Loucy (cell line): ENCODE measurements at regions not wholly inside any gene's neighbourhood (a gene's known extent, or its start where the extent isn't known, plus 50 kb on each side); places are given as distances from the start of the nearest gene placed in this dataset.

Source experiments
- H2AFZ ChIP-seq: fragments of 200-600 bp; sonication (generic); 2 replicates; pipeline ENCODE4 v1.6.0; 2016; ENCODE audit warnings: antibody characterized with exemption, mild to moderate bottlenecking, low read length, moderate library complexity
- H3F3A ChIP-seq: fragments of 200-600 bp; 2 replicates; pipeline ENCODE4 v1.6.0; 2016; ENCODE audit warnings: antibody characterized with exemption, low read depth, mild to moderate bottlenecking
- H3K27me3 ChIP-seq: fragments of 200-600 bp; sonication (generic); 2 replicates; pipeline ENCODE4 v1.6.1; 2014; ENCODE audit warnings: low read length, mild to moderate bottlenecking; ENCODE audit not compliant: insufficient read depth, poor library complexity, severe bottlenecking
- H3K36me3 ChIP-seq: fragments of 200-600 bp; sonication (generic); 2 replicates; pipeline ENCODE4 v1.6.1; 2016; ENCODE audit warnings: low read length; ENCODE audit not compliant: insufficient read depth
- H3K4me1 ChIP-seq: fragments of 200-600 bp; sonication (generic); 2 replicates; pipeline ENCODE4 v1.5.1; 2014; ENCODE audit warnings: low read length, mild to moderate bottlenecking; ENCODE audit not compliant: insufficient read depth, poor library complexity, severe bottlenecking
- H3K4me2 ChIP-seq: fragments of 200-600 bp; sonication (generic); 2 replicates; pipeline ENCODE4 v1.6.0; 2014; ENCODE audit warnings: antibody characterized with exemption, low read length, low read depth, mild to moderate bottlenecking; ENCODE audit not compliant: poor library complexity, severe bottlenecking
- H3K4me3 ChIP-seq: fragments of 200-600 bp; sonication (generic); 2 replicates; pipeline ENCODE4 v1.5.1; 2014; ENCODE audit warnings: low read length, mild to moderate bottlenecking, mixed read lengths; ENCODE audit not compliant: poor library complexity, severe bottlenecking
- H3K79me2 ChIP-seq: fragments of 200-600 bp; sonication (generic); 2 replicates; pipeline ENCODE4 v1.6.1; 2014; ENCODE audit warnings: low read length; ENCODE audit not compliant: insufficient read depth
- H3K9ac ChIP-seq: fragments of 200-600 bp; sonication (generic); 2 replicates; pipeline ENCODE4 v1.6.0; 2014; ENCODE audit warnings: mild to moderate bottlenecking, low read depth, low read length, moderate library complexity; ENCODE audit not compliant: poor library complexity, severe bottlenecking
- H3K9me2 ChIP-seq: fragments of 200-600 bp; sonication (generic); replicated peaks from 2 replicates; pipeline ENCODE4 v1.6.1; 2016; ENCODE audit warnings: low read depth, low read length, mixed read lengths
- H3K9me3 ChIP-seq: fragments of 200-600 bp; sonication (generic); 2 replicates; pipeline ENCODE4 v1.6.1; 2014; ENCODE audit warnings: mild to moderate bottlenecking, antibody characterized with exemption, low read length, low read depth; ENCODE audit not compliant: insufficient read depth
- H4K20me1 ChIP-seq: fragments of 200-600 bp; sonication (generic); 2 replicates; pipeline ENCODE4 v1.6.0; 2014; ENCODE audit warnings: antibody characterized with exemption, low read length, mild to moderate bottlenecking; ENCODE audit not compliant: insufficient read depth, poor library complexity, severe bottlenecking
- EZH2phosphoT487 ChIP-seq: fragments of 200-600 bp; IDR thresholded peaks from 2 replicates; pipeline ENCODE4 v1.6.1; 2018; ENCODE audit warnings: antibody characterized with exemption, mild to moderate bottlenecking, moderate library complexity, borderline replicate concordance
- TF ChIP-seq, protein P1 (sequence below): fragments of 200-600 bp; sonication (generic); conservative IDR thresholded peaks from 2 replicates; pipeline ENCODE4 v1.5.1; 2014; ENCODE audit warnings: mild to moderate bottlenecking, antibody characterized with exemption, low read length

DNA sequence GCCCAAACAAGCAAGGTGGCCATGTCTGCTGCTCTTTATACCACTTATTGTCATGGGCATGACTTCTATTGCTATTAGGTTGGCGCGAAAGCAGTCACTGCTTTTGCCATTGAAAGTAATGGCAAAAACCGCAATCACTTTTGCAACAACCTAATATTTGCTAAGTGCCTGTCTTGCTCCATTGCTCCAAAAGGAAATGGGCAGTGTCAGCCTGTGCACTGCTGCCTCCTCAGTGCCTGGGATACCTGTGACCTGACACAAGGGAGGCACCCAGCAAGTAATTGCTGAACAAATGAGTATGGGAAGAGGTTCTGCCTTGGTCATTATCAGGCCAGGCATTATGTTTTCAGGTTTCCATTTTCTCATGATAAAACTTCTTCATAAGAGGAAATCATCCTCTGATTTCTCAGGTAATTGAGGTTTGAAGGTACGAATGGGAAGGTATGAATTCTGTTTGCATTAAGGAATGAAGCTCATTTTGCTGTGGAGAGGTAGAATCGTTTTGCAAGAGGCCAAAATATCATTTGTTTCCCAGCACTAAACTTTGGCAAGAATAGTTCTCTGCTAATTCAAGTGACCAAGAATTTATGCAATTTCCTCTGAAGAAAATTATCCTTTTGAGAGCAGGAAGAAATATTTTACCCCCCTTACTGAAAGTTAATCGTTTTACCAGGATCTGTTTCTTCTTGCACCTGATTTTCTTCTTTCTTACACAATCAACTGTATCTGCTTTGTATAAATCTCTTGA lies 128.4 kb upstream of the SPRY2 start:
- Histone ChIP-seq H3K9ac (no peak overlapping the region), H3K79me2 (no peaks in the 10 kb centered on the region), H3K4me2 (no peak overlapping the region), H4K20me1 (no peaks in the 10 kb centered on the region), H3K9me3 (no peaks in the 10 kb centered on the region), H3K4me1 (peaks cover 4% of the 10 kb centered on the region), H2AFZ (no peak overlapping the region), H3K4me3 (no peak overlapping the region), H3F3A (no peaks in the 10 kb centered on the region), H3K9me2 (no peaks in the 10 kb centered on the region), H3K36me3 (no peaks in the 10 kb centered on the region), H3K27me3 (no peaks in the 10 kb centered on the region)
- TF ChIP-seq EZH2phosphoT487: no peak
- TF ChIP-seq, protein P1, sequence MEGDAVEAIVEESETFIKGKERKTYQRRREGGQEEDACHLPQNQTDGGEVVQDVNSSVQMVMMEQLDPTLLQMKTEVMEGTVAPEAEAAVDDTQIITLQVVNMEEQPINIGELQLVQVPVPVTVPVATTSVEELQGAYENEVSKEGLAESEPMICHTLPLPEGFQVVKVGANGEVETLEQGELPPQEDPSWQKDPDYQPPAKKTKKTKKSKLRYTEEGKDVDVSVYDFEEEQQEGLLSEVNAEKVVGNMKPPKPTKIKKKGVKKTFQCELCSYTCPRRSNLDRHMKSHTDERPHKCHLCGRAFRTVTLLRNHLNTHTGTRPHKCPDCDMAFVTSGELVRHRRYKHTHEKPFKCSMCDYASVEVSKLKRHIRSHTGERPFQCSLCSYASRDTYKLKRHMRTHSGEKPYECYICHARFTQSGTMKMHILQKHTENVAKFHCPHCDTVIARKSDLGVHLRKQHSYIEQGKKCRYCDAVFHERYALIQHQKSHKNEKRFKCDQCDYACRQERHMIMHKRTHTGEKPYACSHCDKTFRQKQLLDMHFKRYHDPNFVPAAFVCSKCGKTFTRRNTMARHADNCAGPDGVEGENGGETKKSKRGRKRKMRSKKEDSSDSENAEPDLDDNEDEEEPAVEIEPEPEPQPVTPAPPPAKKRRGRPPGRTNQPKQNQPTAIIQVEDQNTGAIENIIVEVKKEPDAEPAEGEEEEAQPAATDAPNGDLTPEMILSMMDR: no peak

DNA sequence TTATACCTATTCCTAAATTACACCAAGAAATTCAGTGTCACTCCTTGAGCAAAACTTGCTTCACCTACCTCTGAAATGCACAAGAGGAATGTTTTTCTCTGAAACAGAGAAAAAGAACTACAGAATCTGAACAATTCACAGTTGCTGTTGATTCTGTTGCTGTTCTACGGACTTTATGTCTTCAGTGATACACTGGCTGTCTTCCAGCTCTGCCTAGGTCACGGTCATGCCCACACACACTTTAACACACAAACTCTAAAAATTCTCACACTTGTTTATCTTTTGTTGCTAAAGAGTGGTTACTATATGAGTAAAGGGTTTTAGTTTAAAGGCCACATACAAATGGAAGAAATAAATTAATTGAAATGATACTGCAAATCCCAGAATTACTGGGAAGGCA lies 124.4 kb upstream of the SPRY2 start:
- no peak overlapping the region for H2AFZ ChIP-seq
- no peaks in the 10 kb centered on the region for H4K20me1 ChIP-seq
- peaks cover 21% of the 10 kb centered on the region for H3K4me1 ChIP-seq
- H3K9me3 ChIP-seq: no peaks in the 10 kb centered on the region
- H3K9ac ChIP-seq: no peak overlapping the region
- H3F3A ChIP-seq: no peaks in the 10 kb centered on the region
- TF ChIP-seq, protein P1: no peak
- no peak for TF ChIP-seq EZH2phosphoT487
- H3K9me2 ChIP-seq: no peaks in the 10 kb centered on the region
- H3K79me2 ChIP-seq: no peaks in the 10 kb centered on the region
- no peaks in the 10 kb centered on the region for H3K27me3 ChIP-seq
- H3K4me3 ChIP-seq: no peak overlapping the region
- H3K4me2 ChIP-seq: no peak overlapping the region
- H3K36me3 ChIP-seq: no peaks in the 10 kb centered on the region

DNA sequence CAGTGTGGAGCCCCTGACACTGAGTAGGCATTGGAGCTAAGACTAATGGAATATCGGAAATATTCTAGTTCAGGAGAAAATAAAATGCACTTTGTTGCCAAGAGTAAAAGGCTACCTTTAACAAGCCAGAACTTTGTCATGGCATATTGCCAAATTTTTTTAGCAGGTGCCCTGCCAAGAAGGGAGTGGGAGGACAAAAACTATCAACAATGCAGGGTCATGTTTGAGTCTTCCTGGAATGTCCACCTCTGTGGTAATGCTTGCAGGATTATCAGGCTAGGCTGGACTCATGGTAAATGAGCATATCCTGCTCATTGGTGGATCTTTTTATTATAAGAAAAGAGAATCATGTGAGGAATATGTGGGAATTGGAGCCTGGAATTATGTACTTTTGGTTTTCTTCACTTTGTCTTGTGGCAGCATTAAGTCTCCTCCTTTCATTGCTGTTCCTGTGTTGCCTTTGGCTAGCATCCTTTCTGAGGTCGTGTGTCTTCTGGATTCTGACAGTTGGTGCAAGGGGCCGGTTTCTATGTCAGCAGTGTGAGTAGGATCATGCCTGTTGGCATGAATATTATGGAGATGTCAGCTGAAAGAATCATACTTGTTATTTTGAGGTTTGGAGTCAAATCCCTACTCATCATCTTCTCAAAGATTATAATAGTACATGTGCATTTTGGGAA lies 122.9 kb upstream of the SPRY2 start:
- no peak for TF ChIP-seq EZH2phosphoT487
- TF ChIP-seq, protein P1: no peak
- H3K9me2 ChIP-seq: no peaks in the 10 kb centered on the region
- H4K20me1 ChIP-seq: no peaks in the 10 kb centered on the region
- H3K4me3 ChIP-seq: no peak overlapping the region
- no peaks in the 10 kb centered on the region for H3K79me2 ChIP-seq
- peaks cover 20% of the 10 kb centered on the region for H3K4me1 ChIP-seq
- no peaks in the 10 kb centered on the region for H3K27me3 ChIP-seq
- no peak overlapping the region for H3K4me2 ChIP-seq
- no peak overlapping the region for H3K9ac ChIP-seq
- H3K9me3 ChIP-seq: no peaks in the 10 kb centered on the region
- no peaks in the 10 kb centered on the region for H3F3A ChIP-seq
- no peaks in the 10 kb centered on the region for H3K36me3 ChIP-seq
- no peak overlapping the region for H2AFZ ChIP-seq
